ENCODE measurements at regions not wholly inside any gene's neighbourhood (a gene's known extent, or its start where the extent isn't known, plus 50 kb on each side); places are given as distances from the start of the nearest gene placed in this dataset.

- peaks cover 3% of the 10 kb centered on the region for H3K27me3 ChIP-seq (ENCODE audit: low read depth)
- H3K9me3 ChIP-seq (replicated peaks), result no peaks in the 10 kb centered on the region
- no peak overlapping the region for H3K27ac ChIP-seq (replicated peaks)
- no peaks in the 10 kb centered on the region for H3K36me3 ChIP-seq
- intact Hi-C loops (cut with micrococcal nuclease), result no loop called here
- no peak overlapping the region for H3K4me3 ChIP-seq
- DNase-seq, result no peak
- TF ChIP-seq CTCF (IDR thresholded peaks at IDR 0.05; ENCODE audit: borderline replicate concordance), result no peak
- H3K4me1 ChIP-seq, result no peaks in the 10 kb centered on the region
Observed at GRCh38 chr7:26099236-26099635, 52.8 kb upstream of the NFE2L3 start.

GRCh38 chr7:26100406-26101339, 51.3 kb upstream of the NFE2L3 start:
- intact Hi-C loops (cut with micrococcal nuclease), result no loop called here
- Histone ChIP-seq H3K27me3 (ENCODE audit: low read depth) (no peaks in the 10 kb centered on the region), H3K27ac (replicated peaks) (peak overlapping the region; percentile 16), H3K9me3 (replicated peaks) (no peaks in the 10 kb centered on the region), H3K36me3 (no peaks in the 10 kb centered on the region), H3K4me1 (no peaks in the 10 kb centered on the region), H3K4me3 (no peak overlapping the region)
- DNase-seq, result no peak
- no peak for TF ChIP-seq CTCF (IDR thresholded peaks at IDR 0.05; ENCODE audit: borderline replicate concordance)

- Histone ChIP-seq H3K27ac (replicated peaks) (peak overlapping the region; percentile 16), H3K4me1 (no peaks in the 10 kb centered on the region), H3K27me3 (ENCODE audit: low read depth) (peaks cover 8% of the 10 kb centered on the region), H3K36me3 (no peaks in the 10 kb centered on the region), H3K4me3 (no peak overlapping the region), H3K9me3 (replicated peaks) (no peaks in the 10 kb centered on the region)
- no peak for DNase-seq
- intact Hi-C loops (cut with micrococcal nuclease), result no loop called here
- no peak for TF ChIP-seq CTCF (IDR thresholded peaks at IDR 0.05; ENCODE audit: borderline replicate concordance)
Observed at GRCh38 chr7:26101361-26102151, 50.4 kb upstream of the NFE2L3 start.

- intact Hi-C loops (cut with micrococcal nuclease), result no loop called here
- H3K27ac ChIP-seq (replicated peaks), result no peak overlapping the region
- no peak for TF ChIP-seq CTCF (IDR thresholded peaks at IDR 0.05; ENCODE audit: borderline replicate concordance)
- H3K27me3 ChIP-seq (ENCODE audit: low read depth), result peaks cover 14% of the 10 kb centered on the region
- H3K9me3 ChIP-seq (replicated peaks), result no peaks in the 10 kb centered on the region
- H3K36me3 ChIP-seq, result no peaks in the 10 kb centered on the region
- H3K4me1 ChIP-seq, result no peaks in the 10 kb centered on the region
- H3K4me3 ChIP-seq, result no peak overlapping the region
- DNase-seq, result no peak
Observed at GRCh38 chr7:26102176-26102575, 49.8 kb upstream of the NFE2L3 start.

Small RNA genes in the stretch of these regions (microRNA-seq; reads per million reads assigned to microRNA genes)
- 512 reads per million, percentile 75 among the genes with 10 or more reads in this experiment for gene MIR148A

Measured in left ventricle myocardium inferior (tissue), 1 donor.